ENCODE measurements at regions not wholly inside any gene's neighbourhood (a gene's known extent, or its start where the extent isn't known, plus 50 kb on each side); places are given as distances from the start of the nearest gene placed in this dataset.

DNA sequence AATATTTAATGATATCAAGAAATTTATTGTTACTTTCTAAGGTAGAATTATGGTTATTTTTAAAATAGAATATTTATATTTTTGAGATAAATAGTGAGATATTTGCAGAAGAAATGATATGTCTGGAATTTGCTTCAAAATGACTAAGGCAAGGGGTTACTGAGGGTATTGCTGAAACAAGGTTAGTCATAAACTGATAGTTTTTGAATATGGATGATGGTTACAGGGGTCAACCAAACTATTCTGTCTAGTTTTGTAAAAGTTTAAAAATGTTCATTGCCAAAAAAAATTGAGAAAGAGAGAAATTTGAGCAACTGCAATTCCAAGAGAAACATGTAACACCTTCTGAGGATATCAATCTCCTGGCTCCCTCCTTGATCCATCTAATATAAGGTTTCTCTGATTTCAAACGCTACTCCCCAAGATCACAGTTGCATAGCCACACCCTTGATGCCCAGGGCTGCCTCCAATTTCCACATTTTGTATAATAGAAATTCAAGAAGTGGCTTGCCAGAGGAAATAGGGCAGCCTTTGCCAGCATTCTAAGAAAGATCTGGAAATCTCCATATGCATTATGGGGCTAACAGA is 159.4 kb upstream of the NAMPT start:
- CTCF ChIA-PET = no interaction called here
- Mint-ChIP-seq H3K4me3 (no peak overlapping the region), H3K27ac (no peak overlapping the region), H3K27me3 (peaks cover 35% of the 10 kb centered on the region), H3K4me1 (no peaks in the 10 kb centered on the region), H3K9me3 (ENCODE audit: insufficient read depth) (peaks cover 4% of the 10 kb centered on the region)
- H3K9me3 ChIP-seq (ENCODE audit: control extremely low read depth in 1 of 3, control insufficient read depth in 2 of 3, insufficient read depth in 1 of 3, low read length in 2 of 3) = no peaks in the 10 kb centered on the region
- ATAC-seq (ENCODE audit: low read depth) (no peak), DNase-seq (no peak)
- no peak overlapping the region for H3K27ac ChIP-seq (ENCODE audit: low read length in 2 of 2)
- H3K4me1 ChIP-seq (ENCODE audit: control insufficient read depth in 2 of 2, insufficient read depth in 2 of 2, low read length in 2 of 2) = no peaks in the 10 kb centered on the region
- no peak overlapping the region for H2AFZ ChIP-seq (ENCODE audit: insufficient read depth, low read depth, low read length, poor library complexity, severe bottlenecking)
- H3K27me3 ChIP-seq (replicated peaks in 1 of 4; ENCODE audit: control extremely low read depth in 1 of 4, control insufficient read depth in 3 of 4, insufficient read depth in 4 of 4, low read length in 3 of 4) = peaks cover 0 to 5% (median 2%) of the 10 kb centered on the region in 4 experiments
- POLR2A ChIA-PET = no interaction called here
- no peak overlapping the region for H3K4me3 ChIP-seq (ENCODE audit: control extremely low read depth in 1 of 5, extremely low read depth in 1 of 5, insufficient read depth in 1 of 5, low read depth in 2 of 5, low read length in 4 of 5)
- H4K20me1 ChIP-seq (ENCODE audit: control insufficient read depth, insufficient read depth, low read length, poor library complexity, severe bottlenecking) = no peaks in the 10 kb centered on the region
- TF ChIP-seq CTCF (IDR thresholded peaks at IDR 0.05) = no peak
- TF ChIP-seq EZH2 (IDR thresholded peaks at IDR 0.05; ENCODE audit: borderline replicate concordance, insufficient read depth, low read depth, low read length, poor library complexity, severe bottlenecking) = no peak
- H3K9ac ChIP-seq (ENCODE audit: low read length) = no peak overlapping the region
- H3K4me2 ChIP-seq (replicated peaks; ENCODE audit: low read depth, low read length, poor library complexity, severe bottlenecking) = no peak overlapping the region
- intact Hi-C loops (cut with micrococcal nuclease) = no loop called here
- no peaks in the 10 kb centered on the region for H3K36me3 ChIP-seq (replicated peaks in 1 of 2; ENCODE audit: control extremely low read depth in 1 of 2, control insufficient read depth in 1 of 2, extremely low read depth in 1 of 2, insufficient read depth in 2 of 2, low read length in 1 of 2)
- WGBS (ENCODE audit: insufficient coverage) = no CpG with 5 or more reads among the region's 1 CpG
- no peaks in the 10 kb centered on the region for H3K79me2 ChIP-seq (ENCODE audit: control insufficient read depth, insufficient read depth, low read length)

DNA sequence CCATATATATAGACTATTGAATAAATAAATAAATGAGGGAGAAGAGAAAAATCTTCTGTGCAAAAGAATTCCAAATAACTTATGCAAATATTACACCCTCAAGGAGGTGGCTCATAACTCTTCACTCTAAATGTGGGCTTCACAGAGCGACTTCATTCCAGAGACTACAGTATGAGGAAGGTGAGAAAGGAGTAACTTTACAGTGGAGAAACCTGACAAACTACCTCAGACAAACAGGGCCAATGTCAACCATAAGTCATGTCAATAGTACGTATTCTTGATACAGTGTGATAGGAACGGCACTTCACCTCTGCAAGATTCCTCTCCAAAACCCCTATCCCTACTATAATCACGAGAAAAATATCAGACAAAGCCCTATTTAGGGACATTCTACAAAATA is 158.4 kb upstream of the NAMPT start:
- Histone ChIP-seq H2AFZ (ENCODE audit: insufficient read depth, low read depth, low read length, poor library complexity, severe bottlenecking) (no peak overlapping the region), H3K27ac (ENCODE audit: low read length in 2 of 2) (no peak overlapping the region), H3K9me3 (ENCODE audit: control extremely low read depth in 1 of 3, control insufficient read depth in 2 of 3, insufficient read depth in 1 of 3, low read length in 2 of 3) (no peaks in the 10 kb centered on the region), H3K79me2 (ENCODE audit: control insufficient read depth, insufficient read depth, low read length) (no peaks in the 10 kb centered on the region), H4K20me1 (ENCODE audit: control insufficient read depth, insufficient read depth, low read length, poor library complexity, severe bottlenecking) (no peaks in the 10 kb centered on the region), H3K4me1 (ENCODE audit: control insufficient read depth in 2 of 2, insufficient read depth in 2 of 2, low read length in 2 of 2) (no peaks in the 10 kb centered on the region), H3K27me3 (replicated peaks in 1 of 4; ENCODE audit: control extremely low read depth in 1 of 4, control insufficient read depth in 3 of 4, insufficient read depth in 4 of 4, low read length in 3 of 4) (peaks cover 0 to 4% (median 2%) of the 10 kb centered on the region in 4 experiments), H3K36me3 (replicated peaks in 1 of 2; ENCODE audit: control extremely low read depth in 1 of 2, control insufficient read depth in 1 of 2, extremely low read depth in 1 of 2, insufficient read depth in 2 of 2, low read length in 1 of 2) (no peaks in the 10 kb centered on the region), H3K9ac (ENCODE audit: low read length) (no peak overlapping the region), H3K4me3 (ENCODE audit: control extremely low read depth in 1 of 5, extremely low read depth in 1 of 5, insufficient read depth in 1 of 5, low read depth in 2 of 5, low read length in 4 of 5) (no peak overlapping the region), H3K4me2 (replicated peaks; ENCODE audit: low read depth, low read length, poor library complexity, severe bottlenecking) (no peak overlapping the region)
- H3K27ac Mint-ChIP-seq = no peak overlapping the region
- ChIA-PET POLR2A (no interaction called here), CTCF (no interaction called here)
- intact Hi-C loops (cut with micrococcal nuclease) = no loop called here
- WGBS (ENCODE audit: insufficient coverage) = 100% methylated on average over 1 of the region's 4 CpGs
- H3K27me3 Mint-ChIP-seq = peaks cover 36% of the 10 kb centered on the region
- ATAC-seq (ENCODE audit: low read depth) (no peak), DNase-seq (no peak)
- TF ChIP-seq CTCF (IDR thresholded peaks at IDR 0.05) = no peak
- no peak for TF ChIP-seq EZH2 (IDR thresholded peaks at IDR 0.05; ENCODE audit: borderline replicate concordance, insufficient read depth, low read depth, low read length, poor library complexity, severe bottlenecking)
- H3K4me1 Mint-ChIP-seq = no peaks in the 10 kb centered on the region
- peaks cover 4% of the 10 kb centered on the region for H3K9me3 Mint-ChIP-seq (ENCODE audit: insufficient read depth)
- no peak overlapping the region for H3K4me3 Mint-ChIP-seq
